Loucy (cell line): ENCODE measurements at regions not wholly inside any gene's neighbourhood (a gene's known extent, or its start where the extent isn't known, plus 50 kb on each side); places are given as distances from the start of the nearest gene placed in this dataset.

Experiments used
- H2AFZ ChIP-seq: fragments of 200-600 bp; sonication (generic); 2 replicates; pipeline ENCODE4 v1.6.0; 2016; ENCODE audit warnings: antibody characterized with exemption, mild to moderate bottlenecking, low read length, moderate library complexity
- H3F3A ChIP-seq: fragments of 200-600 bp; 2 replicates; pipeline ENCODE4 v1.6.0; 2016; ENCODE audit warnings: antibody characterized with exemption, low read depth, mild to moderate bottlenecking
- H3K27me3 ChIP-seq: fragments of 200-600 bp; sonication (generic); 2 replicates; pipeline ENCODE4 v1.6.1; 2014; ENCODE audit warnings: low read length, mild to moderate bottlenecking; ENCODE audit not compliant: insufficient read depth, poor library complexity, severe bottlenecking
- H3K36me3 ChIP-seq: fragments of 200-600 bp; sonication (generic); 2 replicates; pipeline ENCODE4 v1.6.1; 2016; ENCODE audit warnings: low read length; ENCODE audit not compliant: insufficient read depth
- H3K4me1 ChIP-seq: fragments of 200-600 bp; sonication (generic); 2 replicates; pipeline ENCODE4 v1.5.1; 2014; ENCODE audit warnings: low read length, mild to moderate bottlenecking; ENCODE audit not compliant: insufficient read depth, poor library complexity, severe bottlenecking
- H3K4me2 ChIP-seq: fragments of 200-600 bp; sonication (generic); 2 replicates; pipeline ENCODE4 v1.6.0; 2014; ENCODE audit warnings: antibody characterized with exemption, low read length, low read depth, mild to moderate bottlenecking; ENCODE audit not compliant: poor library complexity, severe bottlenecking
- H3K4me3 ChIP-seq: fragments of 200-600 bp; sonication (generic); 2 replicates; pipeline ENCODE4 v1.5.1; 2014; ENCODE audit warnings: low read length, mild to moderate bottlenecking, mixed read lengths; ENCODE audit not compliant: poor library complexity, severe bottlenecking
- H3K79me2 ChIP-seq: fragments of 200-600 bp; sonication (generic); 2 replicates; pipeline ENCODE4 v1.6.1; 2014; ENCODE audit warnings: low read length; ENCODE audit not compliant: insufficient read depth
- H3K9ac ChIP-seq: fragments of 200-600 bp; sonication (generic); 2 replicates; pipeline ENCODE4 v1.6.0; 2014; ENCODE audit warnings: mild to moderate bottlenecking, low read depth, low read length, moderate library complexity; ENCODE audit not compliant: poor library complexity, severe bottlenecking
- H3K9me2 ChIP-seq: fragments of 200-600 bp; sonication (generic); replicated peaks from 2 replicates; pipeline ENCODE4 v1.6.1; 2016; ENCODE audit warnings: low read depth, low read length, mixed read lengths
- H3K9me3 ChIP-seq: fragments of 200-600 bp; sonication (generic); 2 replicates; pipeline ENCODE4 v1.6.1; 2014; ENCODE audit warnings: mild to moderate bottlenecking, antibody characterized with exemption, low read length, low read depth; ENCODE audit not compliant: insufficient read depth
- H4K20me1 ChIP-seq: fragments of 200-600 bp; sonication (generic); 2 replicates; pipeline ENCODE4 v1.6.0; 2014; ENCODE audit warnings: antibody characterized with exemption, low read length, mild to moderate bottlenecking; ENCODE audit not compliant: insufficient read depth, poor library complexity, severe bottlenecking
- EZH2phosphoT487 ChIP-seq: fragments of 200-600 bp; IDR thresholded peaks from 2 replicates; pipeline ENCODE4 v1.6.1; 2018; ENCODE audit warnings: antibody characterized with exemption, mild to moderate bottlenecking, moderate library complexity, borderline replicate concordance
- TF ChIP-seq, protein P1 (sequence below): fragments of 200-600 bp; sonication (generic); conservative IDR thresholded peaks from 2 replicates; pipeline ENCODE4 v1.5.1; 2014; ENCODE audit warnings: mild to moderate bottlenecking, antibody characterized with exemption, low read length

- Histone ChIP-seq H3K4me2 (no peak overlapping the region), H3F3A (no peaks in the 10 kb centered on the region), H3K36me3 (no peaks in the 10 kb centered on the region), H3K79me2 (no peaks in the 10 kb centered on the region), H2AFZ (no peak overlapping the region), H3K4me1 (peaks cover 12% of the 10 kb centered on the region), H3K9me3 (no peaks in the 10 kb centered on the region), H3K9me2 (no peaks in the 10 kb centered on the region), H3K27me3 (no peaks in the 10 kb centered on the region), H3K4me3 (no peak overlapping the region), H4K20me1 (no peaks in the 10 kb centered on the region), H3K9ac (no peak overlapping the region)
- TF ChIP-seq EZH2phosphoT487 = no peak
- TF ChIP-seq, protein P1, sequence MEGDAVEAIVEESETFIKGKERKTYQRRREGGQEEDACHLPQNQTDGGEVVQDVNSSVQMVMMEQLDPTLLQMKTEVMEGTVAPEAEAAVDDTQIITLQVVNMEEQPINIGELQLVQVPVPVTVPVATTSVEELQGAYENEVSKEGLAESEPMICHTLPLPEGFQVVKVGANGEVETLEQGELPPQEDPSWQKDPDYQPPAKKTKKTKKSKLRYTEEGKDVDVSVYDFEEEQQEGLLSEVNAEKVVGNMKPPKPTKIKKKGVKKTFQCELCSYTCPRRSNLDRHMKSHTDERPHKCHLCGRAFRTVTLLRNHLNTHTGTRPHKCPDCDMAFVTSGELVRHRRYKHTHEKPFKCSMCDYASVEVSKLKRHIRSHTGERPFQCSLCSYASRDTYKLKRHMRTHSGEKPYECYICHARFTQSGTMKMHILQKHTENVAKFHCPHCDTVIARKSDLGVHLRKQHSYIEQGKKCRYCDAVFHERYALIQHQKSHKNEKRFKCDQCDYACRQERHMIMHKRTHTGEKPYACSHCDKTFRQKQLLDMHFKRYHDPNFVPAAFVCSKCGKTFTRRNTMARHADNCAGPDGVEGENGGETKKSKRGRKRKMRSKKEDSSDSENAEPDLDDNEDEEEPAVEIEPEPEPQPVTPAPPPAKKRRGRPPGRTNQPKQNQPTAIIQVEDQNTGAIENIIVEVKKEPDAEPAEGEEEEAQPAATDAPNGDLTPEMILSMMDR = no peak
Observed at GRCh38 chr10:8305876-8306652, 251.6 kb downstream of the GATA3 start.

GRCh38 chr10:8306685-8307364 is 252.3 kb downstream of the GATA3 start:
- no peak overlapping the region for H3K4me3 ChIP-seq
- H3K9me3 ChIP-seq = no peaks in the 10 kb centered on the region
- H3K79me2 ChIP-seq = no peaks in the 10 kb centered on the region
- H3K9me2 ChIP-seq = no peaks in the 10 kb centered on the region
- no peaks in the 10 kb centered on the region for H4K20me1 ChIP-seq
- no peaks in the 10 kb centered on the region for H3F3A ChIP-seq
- H3K4me2 ChIP-seq = no peak overlapping the region
- H3K27me3 ChIP-seq = no peaks in the 10 kb centered on the region
- no peak overlapping the region for H3K9ac ChIP-seq
- peaks cover 12% of the 10 kb centered on the region for H3K4me1 ChIP-seq
- TF ChIP-seq, protein P1 = no peak
- no peak for TF ChIP-seq EZH2phosphoT487
- peak overlapping the region; percentile 6; the same call in 1 of the 2 replicates for H2AFZ ChIP-seq
- H3K36me3 ChIP-seq = no peaks in the 10 kb centered on the region

GRCh38 chr10:8310930-8311329 is 256.4 kb downstream of the GATA3 start:
- no peaks in the 10 kb centered on the region for H3K9me2 ChIP-seq
- no peaks in the 10 kb centered on the region for H3K27me3 ChIP-seq
- H3K9me3 ChIP-seq = no peaks in the 10 kb centered on the region
- no peaks in the 10 kb centered on the region for H4K20me1 ChIP-seq
- no peak overlapping the region for H3K9ac ChIP-seq
- no peak overlapping the region for H2AFZ ChIP-seq
- peaks cover 22% of the 10 kb centered on the region for H3K4me1 ChIP-seq
- no peak overlapping the region for H3K4me2 ChIP-seq
- H3F3A ChIP-seq = no peaks in the 10 kb centered on the region
- no peaks in the 10 kb centered on the region for H3K79me2 ChIP-seq
- no peaks in the 10 kb centered on the region for H3K36me3 ChIP-seq
- TF ChIP-seq, protein P1 = no peak
- TF ChIP-seq EZH2phosphoT487 = no peak
- H3K4me3 ChIP-seq = no peak overlapping the region
